Right lobe of liver (tissue), 6 donors: ENCODE measurements at regions not wholly inside any gene's neighbourhood (a gene's known extent, or its start where the extent isn't known, plus 50 kb on each side); places are given as distances from the start of the nearest gene placed in this dataset.

Experiments
- ATAC-seq, 4 donors: fragments of 200-7000 bp; cut with Tn5 transposase; one replicate each; pipeline ENCODE4 v1.9.1; 2020; ENCODE audit warnings: mild to moderate bottlenecking in 4 of 4, moderate library complexity in 4 of 4
- DNase-seq, 3 donors: peaks; one replicate each; pipeline ENCODE4 v3.0.0-alpha.2; 2020
- H3K27ac ChIP-seq, 3 donors: fragments of 200-600 bp; one replicate each; pipeline ENCODE4 v1.8.0; 2022
- H3K27me3 ChIP-seq, 2 donors: fragments of 200-600 bp; one replicate each; pipeline ENCODE4 v1.8.0; 2022
- H3K36me3 ChIP-seq, 4 donors: fragments of 200-600 bp; sonication (generic) in 1 of 4; one replicate each; pipeline versions ENCODE4 v1.5.1 to v1.8.0; 2017 to 2022; ENCODE audit warnings: control low read depth in 1 of 4
- H3K4me1 ChIP-seq, 4 donors: fragments of 200-600 bp; sonication (generic) in 1 of 4; one replicate each; pipeline versions ENCODE4 v1.5.1 to v1.8.0; 2017 to 2022; ENCODE audit warnings: control low read depth in 1 of 4
- H3K4me3 ChIP-seq, 3 donors: fragments of 200-600 bp; one replicate each; pipeline ENCODE4 v1.8.0; 2022
- H3K9me3 ChIP-seq, 4 donors: fragments of 200-600 bp; sonication (generic) in 1 of 4; one replicate each; pipeline versions ENCODE4 v1.5.1 to v1.8.0; 2017 to 2022; ENCODE audit warnings: control low read depth in 1 of 4
- POLR2A ChIP-seq: fragments of 450-650 bp; IDR thresholded peaks from one replicate; pipeline ENCODE4 v1.6.1; 2017; ENCODE audit warnings: antibody characterized with exemption, mild to moderate bottlenecking
- WGBS: methylation state at CpG from one replicate; pipeline ENCODE4 v1.1.6; 2018; ENCODE audit warnings: low coverage, low lambda C conversion rate; ENCODE audit not compliant: insufficient coverage; ENCODE audit errors: missing lambda C conversion rate; 5-methylcytosine and 5-hydroxymethylcytosine counted together
- intact Hi-C, 2 donors: fragments of 100-400 bp; cut with DNase I; formaldehyde crosslinking; loops; one replicate each; pipeline versions ENCODE4 v1.11.2 to v1.14.1; 2022
- TF ChIP-seq, protein P1 (sequence below), 4 donors: fragments of 200-600 bp in 3 of 4; fragments of 450-650 bp in 1 of 4; IDR thresholded peaks; one replicate each; pipeline versions ENCODE4 v1.5.1 to v1.8.0; 2016 to 2022; ENCODE audit warnings: antibody characterized with exemption in 4 of 4, mild to moderate bottlenecking in 2 of 4
- donor health status: DM: no; HTN: yes; CAD: no.
- donor health status: DM: no; HTN: no; CAD: no.
- donor health status: DM: no; HTN: no; CAD: no.
- donor health status: DM: no; HTN: yes; CAD: no.
- donor health status: DM: no; HTN: yes; CAD: no.

DNA sequence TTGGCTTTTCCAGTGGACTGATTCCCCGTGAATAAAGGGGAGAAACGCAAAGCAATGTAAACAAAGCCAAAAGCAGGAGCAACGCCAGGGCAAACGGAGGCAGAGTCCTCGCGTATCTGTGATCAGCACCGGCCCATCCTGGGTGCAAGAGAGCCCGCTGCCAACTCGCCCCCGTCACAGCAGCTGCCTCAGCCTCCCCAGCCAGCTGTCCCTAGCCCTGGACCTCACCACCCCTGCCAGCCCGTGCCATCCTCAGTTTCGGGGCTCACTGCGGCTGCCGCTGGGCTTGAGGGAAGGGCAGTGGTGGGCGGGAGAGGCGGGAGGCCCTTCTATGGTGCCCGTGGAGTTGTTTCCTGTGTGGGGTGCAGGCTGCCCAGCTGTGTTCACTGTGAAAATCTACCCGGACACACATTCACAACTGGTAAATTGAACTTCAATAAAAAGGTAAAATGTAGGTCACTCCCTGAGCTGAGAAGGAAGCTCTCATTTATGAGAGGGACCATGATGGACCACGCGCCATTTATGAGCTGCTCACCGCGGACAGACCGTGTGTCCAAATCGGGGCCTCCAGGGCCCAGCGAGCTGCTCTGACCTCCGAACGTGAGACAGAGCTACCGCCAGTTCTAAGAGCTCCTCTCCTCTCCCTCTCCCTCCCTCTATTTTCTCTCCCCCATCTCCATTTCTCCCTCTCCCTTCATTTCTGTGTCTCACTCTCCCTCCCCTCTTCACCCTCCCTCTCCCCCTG is 330.5 kb upstream of the SFSWAP start:
- H3K27me3 ChIP-seq = no peaks in the 10 kb centered on the region
- DNase-seq = no peak
- no peaks in the 10 kb centered on the region for H3K36me3 ChIP-seq
- no peak for ATAC-seq
- H3K27ac ChIP-seq = no peak overlapping the region
- intact Hi-C loops = no loop called here
- no peak for TF ChIP-seq POLR2A
- TF ChIP-seq, protein P1, sequence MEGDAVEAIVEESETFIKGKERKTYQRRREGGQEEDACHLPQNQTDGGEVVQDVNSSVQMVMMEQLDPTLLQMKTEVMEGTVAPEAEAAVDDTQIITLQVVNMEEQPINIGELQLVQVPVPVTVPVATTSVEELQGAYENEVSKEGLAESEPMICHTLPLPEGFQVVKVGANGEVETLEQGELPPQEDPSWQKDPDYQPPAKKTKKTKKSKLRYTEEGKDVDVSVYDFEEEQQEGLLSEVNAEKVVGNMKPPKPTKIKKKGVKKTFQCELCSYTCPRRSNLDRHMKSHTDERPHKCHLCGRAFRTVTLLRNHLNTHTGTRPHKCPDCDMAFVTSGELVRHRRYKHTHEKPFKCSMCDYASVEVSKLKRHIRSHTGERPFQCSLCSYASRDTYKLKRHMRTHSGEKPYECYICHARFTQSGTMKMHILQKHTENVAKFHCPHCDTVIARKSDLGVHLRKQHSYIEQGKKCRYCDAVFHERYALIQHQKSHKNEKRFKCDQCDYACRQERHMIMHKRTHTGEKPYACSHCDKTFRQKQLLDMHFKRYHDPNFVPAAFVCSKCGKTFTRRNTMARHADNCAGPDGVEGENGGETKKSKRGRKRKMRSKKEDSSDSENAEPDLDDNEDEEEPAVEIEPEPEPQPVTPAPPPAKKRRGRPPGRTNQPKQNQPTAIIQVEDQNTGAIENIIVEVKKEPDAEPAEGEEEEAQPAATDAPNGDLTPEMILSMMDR (IDR thresholded peaks at IDR 0.05) = no peak
- no peaks in the 10 kb centered on the region for H3K9me3 ChIP-seq
- 41% methylated on average over 15 of the region's 28 CpGs for WGBS
- no peak overlapping the region for H3K4me3 ChIP-seq
- H3K4me1 ChIP-seq = no peaks in the 10 kb centered on the region

DNA sequence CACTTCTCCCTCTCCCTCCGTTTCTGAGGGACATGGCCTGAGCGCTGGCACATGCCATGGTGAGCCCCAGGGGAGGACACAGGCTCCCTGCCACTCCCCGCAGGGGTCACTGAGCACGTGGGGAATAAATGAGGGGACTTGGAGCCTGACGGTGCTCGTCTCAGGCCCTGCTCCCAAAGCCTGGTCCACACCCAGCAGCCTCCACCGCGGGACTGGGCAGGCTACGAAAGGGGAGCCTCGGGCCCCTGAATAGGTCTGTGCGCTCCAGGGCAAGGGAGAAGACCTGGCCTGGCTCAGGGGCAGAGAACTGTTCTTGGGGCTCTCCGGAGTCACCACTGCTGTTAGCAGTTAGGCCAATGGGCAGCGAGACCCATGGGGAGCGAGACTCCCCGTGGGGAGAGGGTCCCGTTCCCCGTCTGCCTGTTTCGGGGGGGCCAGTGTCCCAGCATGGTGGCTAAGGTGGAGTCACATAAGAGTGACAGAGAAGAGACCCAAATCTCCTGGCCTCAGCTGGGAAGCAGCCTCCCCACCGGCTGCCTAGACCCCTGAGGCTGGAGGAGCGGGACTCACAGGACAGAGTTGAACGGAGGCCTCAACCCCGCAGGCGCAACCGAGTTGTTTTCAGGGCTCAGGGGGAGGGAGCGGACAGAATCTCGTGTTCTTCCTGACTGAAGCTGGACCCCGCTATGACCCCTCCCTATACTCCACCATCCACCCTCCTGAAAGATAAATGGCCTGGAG is 329.8 kb upstream of the SFSWAP start:
- WGBS = 29% methylated on average over 11 of the region's 27 CpGs
- DNase-seq = no peak
- no peak for TF ChIP-seq POLR2A
- TF ChIP-seq, protein P1 (IDR thresholded peaks at IDR 0.05) = no peak
- ATAC-seq = no peak
- H3K4me3 ChIP-seq = no peak overlapping the region
- intact Hi-C loops = no loop called here
- no peaks in the 10 kb centered on the region for H3K4me1 ChIP-seq
- H3K36me3 ChIP-seq = no peaks in the 10 kb centered on the region
- H3K27ac ChIP-seq = no peak overlapping the region
- H3K27me3 ChIP-seq = no peaks in the 10 kb centered on the region
- no peaks in the 10 kb centered on the region for H3K9me3 ChIP-seq

GRCh38 chr12:131381716-131382430 is 329.0 kb upstream of the SFSWAP start:
- WGBS = 40% methylated on average over 1 of the region's 22 CpGs
- intact Hi-C loops = no loop called here
- DNase-seq (no peak), ATAC-seq (no peak)
- TF ChIP-seq POLR2A = no peak
- TF ChIP-seq, protein P1 (IDR thresholded peaks at IDR 0.05) = no peak
- Histone ChIP-seq H3K4me1 (no peaks in the 10 kb centered on the region), H3K4me3 (no peak overlapping the region), H3K27me3 (no peaks in the 10 kb centered on the region), H3K9me3 (no peaks in the 10 kb centered on the region), H3K36me3 (no peaks in the 10 kb centered on the region), H3K27ac (no peak overlapping the region)

GRCh38 chr12:131383291-131383690 is 327.6 kb upstream of the SFSWAP start:
- H3K4me3 ChIP-seq = no peak overlapping the region
- TF ChIP-seq, protein P1 (IDR thresholded peaks at IDR 0.05) = no peak
- no peak for TF ChIP-seq POLR2A

More at GRCh38 chr12:131383291-131383690, 327.6 kb upstream of the SFSWAP start:
- no peaks in the 10 kb centered on the region for H3K36me3 ChIP-seq
- ATAC-seq = no peak
- H3K27me3 ChIP-seq = no peaks in the 10 kb centered on the region
- WGBS = 72% methylated on average over 4 of the region's 9 CpGs
- no peak for DNase-seq
- H3K27ac ChIP-seq = no peak overlapping the region
- H3K4me1 ChIP-seq = no peaks in the 10 kb centered on the region
- intact Hi-C loops = no loop called here
- H3K9me3 ChIP-seq = no peaks in the 10 kb centered on the region
